Loucy (cell line): ENCODE measurements at regions not wholly inside any gene's neighbourhood (a gene's known extent, or its start where the extent isn't known, plus 50 kb on each side); places are given as distances from the start of the nearest gene placed in this dataset.

ENCODE experiments used
- H2AFZ ChIP-seq: fragments of 200-600 bp; sonication (generic); 2 replicates; pipeline ENCODE4 v1.6.0; 2016; ENCODE audit warnings: antibody characterized with exemption, mild to moderate bottlenecking, low read length, moderate library complexity
- H3F3A ChIP-seq: fragments of 200-600 bp; 2 replicates; pipeline ENCODE4 v1.6.0; 2016; ENCODE audit warnings: antibody characterized with exemption, low read depth, mild to moderate bottlenecking
- H3K27me3 ChIP-seq: fragments of 200-600 bp; sonication (generic); 2 replicates; pipeline ENCODE4 v1.6.1; 2014; ENCODE audit warnings: low read length, mild to moderate bottlenecking; ENCODE audit not compliant: insufficient read depth, poor library complexity, severe bottlenecking
- H3K36me3 ChIP-seq: fragments of 200-600 bp; sonication (generic); 2 replicates; pipeline ENCODE4 v1.6.1; 2016; ENCODE audit warnings: low read length; ENCODE audit not compliant: insufficient read depth
- H3K4me1 ChIP-seq: fragments of 200-600 bp; sonication (generic); 2 replicates; pipeline ENCODE4 v1.5.1; 2014; ENCODE audit warnings: low read length, mild to moderate bottlenecking; ENCODE audit not compliant: insufficient read depth, poor library complexity, severe bottlenecking
- H3K4me2 ChIP-seq: fragments of 200-600 bp; sonication (generic); 2 replicates; pipeline ENCODE4 v1.6.0; 2014; ENCODE audit warnings: antibody characterized with exemption, low read length, low read depth, mild to moderate bottlenecking; ENCODE audit not compliant: poor library complexity, severe bottlenecking
- H3K4me3 ChIP-seq: fragments of 200-600 bp; sonication (generic); 2 replicates; pipeline ENCODE4 v1.5.1; 2014; ENCODE audit warnings: low read length, mild to moderate bottlenecking, mixed read lengths; ENCODE audit not compliant: poor library complexity, severe bottlenecking
- H3K79me2 ChIP-seq: fragments of 200-600 bp; sonication (generic); 2 replicates; pipeline ENCODE4 v1.6.1; 2014; ENCODE audit warnings: low read length; ENCODE audit not compliant: insufficient read depth
- H3K9ac ChIP-seq: fragments of 200-600 bp; sonication (generic); 2 replicates; pipeline ENCODE4 v1.6.0; 2014; ENCODE audit warnings: mild to moderate bottlenecking, low read depth, low read length, moderate library complexity; ENCODE audit not compliant: poor library complexity, severe bottlenecking
- H3K9me2 ChIP-seq: fragments of 200-600 bp; sonication (generic); replicated peaks from 2 replicates; pipeline ENCODE4 v1.6.1; 2016; ENCODE audit warnings: low read depth, low read length, mixed read lengths
- H3K9me3 ChIP-seq: fragments of 200-600 bp; sonication (generic); 2 replicates; pipeline ENCODE4 v1.6.1; 2014; ENCODE audit warnings: mild to moderate bottlenecking, antibody characterized with exemption, low read length, low read depth; ENCODE audit not compliant: insufficient read depth
- H4K20me1 ChIP-seq: fragments of 200-600 bp; sonication (generic); 2 replicates; pipeline ENCODE4 v1.6.0; 2014; ENCODE audit warnings: antibody characterized with exemption, low read length, mild to moderate bottlenecking; ENCODE audit not compliant: insufficient read depth, poor library complexity, severe bottlenecking
- CTCF ChIP-seq: fragments of 200-600 bp; sonication (generic); conservative IDR thresholded peaks from 2 replicates; pipeline ENCODE4 v1.5.1; 2014; ENCODE audit warnings: mild to moderate bottlenecking, antibody characterized with exemption, low read length
- EZH2phosphoT487 ChIP-seq: fragments of 200-600 bp; IDR thresholded peaks from 2 replicates; pipeline ENCODE4 v1.6.1; 2018; ENCODE audit warnings: antibody characterized with exemption, mild to moderate bottlenecking, moderate library complexity, borderline replicate concordance

DNA sequence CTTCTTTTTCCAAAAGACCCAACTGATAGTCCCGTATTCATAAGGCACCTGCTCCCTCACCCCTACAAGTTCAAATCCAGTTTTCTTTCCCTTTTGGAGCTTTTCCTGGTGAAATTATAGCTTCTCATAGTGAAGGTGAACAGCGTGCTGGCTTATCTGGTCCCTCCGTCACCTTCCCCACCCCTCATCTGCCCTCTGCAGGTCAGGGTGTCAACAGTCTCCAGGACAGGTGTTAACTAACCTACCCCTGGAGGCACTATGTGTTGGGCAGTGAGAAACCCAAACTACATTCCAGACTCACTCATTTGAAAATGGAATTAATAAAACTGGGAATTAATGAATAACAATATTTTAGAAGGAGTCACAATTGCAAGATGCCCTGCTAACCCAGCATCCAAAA lies 109.0 kb upstream of the TAS2R1 start:
- H2AFZ ChIP-seq, result no peak overlapping the region
- H3F3A ChIP-seq, result no peaks in the 10 kb centered on the region
- no peaks in the 10 kb centered on the region for H3K9me3 ChIP-seq
- H3K9ac ChIP-seq, result no peak overlapping the region
- TF ChIP-seq EZH2phosphoT487 (no peak), CTCF (no peak)
- no peaks in the 10 kb centered on the region for H3K27me3 ChIP-seq
- H4K20me1 ChIP-seq, result no peaks in the 10 kb centered on the region
- no peak overlapping the region for H3K4me3 ChIP-seq
- no peaks in the 10 kb centered on the region for H3K9me2 ChIP-seq
- H3K36me3 ChIP-seq, result no peaks in the 10 kb centered on the region
- H3K4me1 ChIP-seq, result no peaks in the 10 kb centered on the region
- no peaks in the 10 kb centered on the region for H3K79me2 ChIP-seq
- no peak overlapping the region for H3K4me2 ChIP-seq

DNA sequence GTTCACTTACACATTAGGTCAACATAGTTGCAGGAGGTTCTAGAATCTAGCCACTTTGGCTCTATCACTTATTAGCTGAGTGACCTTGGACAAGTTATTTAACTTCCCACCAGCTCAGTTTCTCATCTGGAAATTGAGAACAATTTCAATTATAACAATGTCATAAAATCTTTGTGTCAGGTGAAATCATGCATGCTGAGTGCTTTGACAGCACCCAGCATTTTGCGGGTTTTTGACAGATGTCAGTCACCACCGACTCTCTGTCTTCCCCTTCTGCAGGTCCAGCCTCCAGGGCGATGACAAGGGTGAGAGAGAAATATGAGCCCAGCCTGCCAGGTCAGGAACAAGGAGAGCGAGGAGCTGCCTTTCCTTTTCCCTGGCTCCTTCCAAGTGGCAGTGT lies 107.1 kb upstream of the TAS2R1 start:
- Histone ChIP-seq H3K9ac (no peak overlapping the region), H3K4me3 (no peak overlapping the region), H2AFZ (no peak overlapping the region), H3K9me3 (no peaks in the 10 kb centered on the region), H3K36me3 (no peaks in the 10 kb centered on the region), H3K79me2 (no peaks in the 10 kb centered on the region), H3K9me2 (no peaks in the 10 kb centered on the region), H4K20me1 (no peaks in the 10 kb centered on the region), H3F3A (no peaks in the 10 kb centered on the region), H3K27me3 (no peaks in the 10 kb centered on the region), H3K4me1 (no peaks in the 10 kb centered on the region), H3K4me2 (no peak overlapping the region)
- TF ChIP-seq CTCF (no peak), EZH2phosphoT487 (no peak)

DNA sequence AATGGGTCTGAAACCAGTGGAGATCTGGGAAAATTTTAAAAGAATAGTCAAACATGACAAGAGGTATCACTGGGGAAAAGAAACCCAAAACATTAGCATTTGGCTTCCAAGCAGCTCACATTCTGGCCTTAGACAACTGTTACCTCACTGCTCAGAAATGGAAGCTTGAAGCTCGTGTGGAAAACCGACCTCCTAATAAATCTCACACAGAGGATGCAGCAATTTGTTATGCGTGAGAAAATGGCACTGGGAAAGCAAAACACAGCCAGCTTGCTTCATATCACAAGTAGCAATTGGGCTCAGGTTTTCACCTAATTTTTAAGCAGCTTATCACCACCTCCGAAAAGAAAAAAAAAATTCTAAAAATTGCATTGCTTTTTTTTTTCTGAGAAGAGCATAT lies 103.3 kb upstream of the TAS2R1 start:
- Histone ChIP-seq H3K79me2 (no peaks in the 10 kb centered on the region), H3K36me3 (no peaks in the 10 kb centered on the region), H4K20me1 (no peaks in the 10 kb centered on the region), H3K4me2 (no peak overlapping the region), H3K4me1 (no peaks in the 10 kb centered on the region), H3K27me3 (no peaks in the 10 kb centered on the region), H3K9me2 (no peaks in the 10 kb centered on the region), H3K9me3 (no peaks in the 10 kb centered on the region), H3K4me3 (no peak overlapping the region), H3K9ac (no peak overlapping the region), H2AFZ (no peak overlapping the region), H3F3A (no peaks in the 10 kb centered on the region)
- TF ChIP-seq EZH2phosphoT487 (no peak), CTCF (no peak)
